ENCODE measurements at regions not wholly inside any gene's neighbourhood (a gene's known extent, or its start where the extent isn't known, plus 50 kb on each side); places are given as distances from the start of the nearest gene placed in this dataset.
"Not testable (repeated sequence)": the region's sequence is repeated elsewhere in the genome, so short reads cannot be mapped to it uniquely, and the experiment has no call there.

- H3K4me3 ChIP-seq (ENCODE audit: low read depth, low read length): no peak overlapping the region
- no peaks in the 10 kb centered on the region for H3K4me1 ChIP-seq
- H3K27me3 ChIP-seq: no peaks in the 10 kb centered on the region
- no peak for DNase-seq
- no peak for TF ChIP-seq CTCF (IDR thresholded peaks at IDR 0.05; ENCODE audit: low read depth, low read length)
- no peaks in the 10 kb centered on the region for H3K9me3 ChIP-seq
- no peaks in the 10 kb centered on the region for H3K36me3 ChIP-seq
These were observed 56.8 kb upstream of the FGF3 start for GRCh38 chr11:69876013-69876412.

DNA sequence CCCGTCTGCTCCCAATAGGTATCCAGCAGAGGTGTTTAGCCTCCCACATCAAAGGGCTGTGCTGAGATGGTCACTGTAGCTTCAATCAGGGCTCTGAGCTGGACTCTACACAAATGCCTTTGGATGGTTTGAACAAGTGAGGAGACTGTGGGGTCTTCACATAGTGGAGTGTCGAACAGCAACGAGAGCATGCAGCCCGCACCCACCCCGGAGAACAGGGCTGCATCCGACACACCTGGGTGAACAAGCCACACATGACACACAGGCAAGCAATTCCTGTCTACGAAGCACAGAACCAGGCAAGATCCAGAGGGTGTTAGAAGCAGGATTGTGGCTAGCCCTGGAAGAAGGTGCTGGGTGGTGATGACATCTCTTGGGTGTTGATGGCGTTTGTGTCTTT is 58.0 kb upstream of the FGF3 start:
- no peak for TF ChIP-seq CTCF (IDR thresholded peaks at IDR 0.05; ENCODE audit: low read depth, low read length)
- no peak for DNase-seq
- Histone ChIP-seq H3K4me1 (no peaks in the 10 kb centered on the region), H3K9me3 (no peaks in the 10 kb centered on the region), H3K27me3 (no peaks in the 10 kb centered on the region), H3K36me3 (no peaks in the 10 kb centered on the region), H3K4me3 (ENCODE audit: low read depth, low read length) (no peak overlapping the region)

DNA sequence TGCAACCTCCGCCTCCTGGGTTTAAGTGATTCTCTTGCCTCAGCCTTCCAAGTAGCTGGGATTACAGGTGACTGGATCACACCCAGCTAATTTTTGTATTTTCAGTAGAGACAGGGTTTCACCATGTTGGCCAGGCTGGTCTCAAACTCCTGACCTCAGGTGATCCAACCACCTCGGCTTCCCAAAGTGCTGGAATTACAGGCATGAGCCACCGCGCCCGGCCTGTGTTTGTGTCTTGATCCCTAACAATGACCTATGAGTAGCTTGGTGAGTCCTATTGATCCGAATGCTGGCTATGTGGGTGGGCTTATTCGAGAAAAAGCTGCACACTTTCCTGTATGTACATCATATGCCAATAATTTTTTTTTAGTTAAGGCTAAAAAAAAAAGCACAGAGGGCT is 58.5 kb upstream of the FGF3 start:
- not testable (repeated sequence) for H3K4me1 ChIP-seq; H3K27me3 ChIP-seq; H3K36me3 ChIP-seq; DNase-seq; H3K4me3 ChIP-seq (ENCODE audit: low read depth, low read length); H3K9me3 ChIP-seq

- Histone ChIP-seq H3K4me3 (ENCODE audit: low read depth, low read length) (no peak overlapping the region), H3K27me3 (no peaks in the 10 kb centered on the region), H3K9me3 (no peaks in the 10 kb centered on the region), H3K36me3 (no peaks in the 10 kb centered on the region), H3K4me1 (no peaks in the 10 kb centered on the region)
- TF ChIP-seq CTCF (IDR thresholded peaks at IDR 0.05; ENCODE audit: low read depth, low read length): no peak
- DNase-seq: no peak
These were observed 59.1 kb upstream of the FGF3 start for GRCh38 chr11:69878144-69878883.

DNA sequence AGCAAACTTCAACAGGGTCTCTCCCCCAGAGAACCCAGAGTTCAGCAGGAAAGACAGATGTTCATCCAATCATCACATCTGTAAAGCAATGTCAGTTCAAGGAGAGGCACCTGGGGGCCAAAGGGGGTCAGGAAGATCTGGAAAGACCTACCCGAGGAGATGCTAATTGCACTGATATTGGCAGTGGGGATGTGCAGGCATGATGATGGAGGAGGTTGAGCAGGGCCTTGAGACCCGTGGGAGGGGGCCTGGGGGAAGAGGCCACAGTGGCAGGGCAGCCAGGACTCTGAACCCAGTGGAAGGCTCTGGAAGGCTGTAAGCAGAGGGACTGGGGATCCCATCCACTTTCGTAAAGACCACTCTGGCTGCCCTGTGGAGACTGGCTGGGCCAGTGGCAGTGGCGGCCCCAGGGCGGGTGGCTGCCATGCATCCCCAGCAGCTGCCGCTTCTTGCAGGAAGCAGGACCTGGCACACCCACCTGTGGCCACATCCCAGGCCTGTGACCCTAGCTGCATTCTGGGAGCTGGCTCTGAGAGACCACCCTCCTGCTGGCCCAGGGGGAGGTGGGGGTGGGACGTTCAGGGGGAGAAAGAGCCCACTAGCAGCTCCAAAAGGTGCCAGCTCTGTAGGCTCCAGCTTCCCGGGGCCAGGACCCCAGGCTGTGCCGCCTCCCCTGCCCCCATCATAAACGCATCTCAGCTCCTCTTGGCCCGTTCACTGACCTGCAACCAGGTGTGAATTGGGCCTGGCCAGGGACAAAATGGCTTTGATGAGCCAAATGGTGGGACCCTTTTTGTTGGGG is 59.9 kb upstream of the FGF3 start:
- no peaks in the 10 kb centered on the region for H3K36me3 ChIP-seq
- H3K9me3 ChIP-seq: no peaks in the 10 kb centered on the region
- no peak for DNase-seq
- no peak overlapping the region for H3K4me3 ChIP-seq (ENCODE audit: low read depth, low read length)
- no peaks in the 10 kb centered on the region for H3K4me1 ChIP-seq
- no peak for TF ChIP-seq CTCF (IDR thresholded peaks at IDR 0.05; ENCODE audit: low read depth, low read length)
- no peaks in the 10 kb centered on the region for H3K27me3 ChIP-seq

DNA sequence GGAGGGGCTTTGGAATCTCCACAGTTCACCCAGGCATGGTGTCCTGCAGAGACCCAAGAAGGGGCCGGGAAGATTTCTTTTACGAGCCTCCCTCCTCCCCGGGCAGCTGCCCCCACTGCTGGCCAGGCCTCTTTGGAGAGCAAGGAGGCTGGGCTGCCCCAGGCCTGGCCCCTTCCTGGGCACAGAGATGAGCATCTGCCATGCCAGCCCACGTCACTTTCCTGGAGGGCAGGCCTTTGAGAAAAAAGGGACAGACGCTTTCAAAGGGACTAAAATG is 60.5 kb upstream of the FGF3 start:
- Histone ChIP-seq H3K27me3 (no peaks in the 10 kb centered on the region), H3K9me3 (no peaks in the 10 kb centered on the region), H3K4me3 (ENCODE audit: low read depth, low read length) (no peak overlapping the region), H3K4me1 (no peaks in the 10 kb centered on the region), H3K36me3 (no peaks in the 10 kb centered on the region)
- DNase-seq: no peak
- TF ChIP-seq CTCF (IDR thresholded peaks at IDR 0.05; ENCODE audit: low read depth, low read length): no peak
